Activated naive CD4-positive, alpha-beta T cell treated with anti-CD3 and anti-CD28 coated beads, Interleukin-2, amount 50 U/mL, for 72 hours (primary cell): ENCODE measurements at regions not wholly inside any gene's neighbourhood (a gene's known extent, or its start where the extent isn't known, plus 50 kb on each side); places are given as distances from the start of the nearest gene placed in this dataset.

Experiments
- ATAC-seq, 2 donors: fragments of 150-1000 bp; cut with Tn5 transposase; 2 replicates each; pipeline ENCODE4 v1.10.0; 2021; ENCODE audit warnings: mild to moderate bottlenecking in 2 of 2, moderate library complexity in 2 of 2
- DNase-seq, 2 donors: peaks; one replicate each; pipeline ENCODE4 v3.0.0; 2021 to 2022; ENCODE audit warnings: low spot score in 2 of 2
- H3K27ac Mint-ChIP-seq, 2 donors: one replicate each; pipeline ENCODE4 v1.8.0; 2022; ENCODE audit warnings: mild to moderate bottlenecking in 2 of 2, mixed read lengths in 2 of 2
- H3K36me3 Mint-ChIP-seq, 2 donors: one replicate each; pipeline ENCODE4 v1.8.0; 2022; ENCODE audit warnings: mixed read lengths in 2 of 2
- H3K9me3 Mint-ChIP-seq, 2 donors: one replicate each; pipeline ENCODE4 v1.8.0; 2022; ENCODE audit warnings: mixed read lengths in 2 of 2

- no peaks in the 10 kb centered on the region for H3K9me3 Mint-ChIP-seq
These were observed 341.9 kb upstream of the B3GAT1 start for GRCh38 chr11:134753771-134754520.

GRCh38 chr11:134752964-134753770, 341.1 kb upstream of the B3GAT1 start:
- Mint-ChIP-seq H3K27ac (no peak overlapping the region), H3K9me3 (no peaks in the 10 kb centered on the region), H3K36me3 (no peaks in the 10 kb centered on the region)
- no peak for ATAC-seq
- DNase-seq = no peak

More at GRCh38 chr11:134753771-134754520, 341.9 kb upstream of the B3GAT1 start:
- Mint-ChIP-seq H3K27ac (no peak overlapping the region), H3K36me3 (no peaks in the 10 kb centered on the region)
- ATAC-seq = no peak
- DNase-seq = no peak

- H3K27ac Mint-ChIP-seq = no peak overlapping the region
- ATAC-seq = no peak
- no peak for DNase-seq
- H3K9me3 Mint-ChIP-seq = no peaks in the 10 kb centered on the region
- no peaks in the 10 kb centered on the region for H3K36me3 Mint-ChIP-seq
These were observed 340.5 kb upstream of the B3GAT1 start for GRCh38 chr11:134752526-134752925.

- Mint-ChIP-seq H3K27ac (no peak overlapping the region), H3K36me3 (no peaks in the 10 kb centered on the region), H3K9me3 (peaks cover 0 to 5% of the 10 kb centered on the region in 2 donors)
- ATAC-seq (no peak), DNase-seq (no peak)
These were observed 339.7 kb upstream of the B3GAT1 start for GRCh38 chr11:134751766-134752165.

- H3K9me3 Mint-ChIP-seq = peaks cover 4 to 5% of the 10 kb centered on the region in 2 donors
- DNase-seq (no peak), ATAC-seq (no peak)
- no peaks in the 10 kb centered on the region for H3K36me3 Mint-ChIP-seq
- no peak overlapping the region for H3K27ac Mint-ChIP-seq
These were observed 339.1 kb upstream of the B3GAT1 start for GRCh38 chr11:134751031-134751585.

- no peaks in the 10 kb centered on the region for H3K36me3 Mint-ChIP-seq
- H3K27ac Mint-ChIP-seq = no peak overlapping the region
- H3K9me3 Mint-ChIP-seq = peaks cover 4 to 5% of the 10 kb centered on the region in 2 donors
- no peak for ATAC-seq
- no peak for DNase-seq
These were observed 338.6 kb upstream of the B3GAT1 start for GRCh38 chr11:134750619-134751018.

- Mint-ChIP-seq H3K9me3 (peaks cover 4 to 5% of the 10 kb centered on the region in 2 donors), H3K27ac (no peak overlapping the region), H3K36me3 (no peaks in the 10 kb centered on the region)
- peak in 1 of 2 donors; percentile 9 for DNase-seq
- ATAC-seq = no peak
These were observed 337.2 kb upstream of the B3GAT1 start for GRCh38 chr11:134749040-134749839.

- Mint-ChIP-seq H3K27ac (no peak overlapping the region), H3K36me3 (no peaks in the 10 kb centered on the region), H3K9me3 (peaks cover 4 to 5% of the 10 kb centered on the region in 2 donors)
- no peak for DNase-seq
- no peak for ATAC-seq
These were observed 334.6 kb upstream of the B3GAT1 start for GRCh38 chr11:134746609-134747008.

GRCh38 chr11:134745456-134745855, 333.4 kb upstream of the B3GAT1 start:
- no peaks in the 10 kb centered on the region for H3K36me3 Mint-ChIP-seq
- ATAC-seq (no peak), DNase-seq (no peak)
- H3K9me3 Mint-ChIP-seq = peaks cover 4 to 5% of the 10 kb centered on the region in 2 donors
- H3K27ac Mint-ChIP-seq = no peak overlapping the region

- Mint-ChIP-seq H3K36me3 (no peaks in the 10 kb centered on the region), H3K27ac (no peak overlapping the region), H3K9me3 (peaks cover 4 to 5% of the 10 kb centered on the region in 2 donors)
- DNase-seq (no peak), ATAC-seq (no peak)
These were observed 331.8 kb upstream of the B3GAT1 start for GRCh38 chr11:134743820-134744195.

GRCh38 chr11:134742956-134743819, 331.1 kb upstream of the B3GAT1 start:
- peaks cover 4 to 5% of the 10 kb centered on the region in 2 donors for H3K9me3 Mint-ChIP-seq
- H3K36me3 Mint-ChIP-seq = no peaks in the 10 kb centered on the region
- ATAC-seq = no peak
- DNase-seq = no peak
- no peak overlapping the region for H3K27ac Mint-ChIP-seq

- Mint-ChIP-seq H3K27ac (no peak overlapping the region), H3K9me3 (peaks cover 4 to 5% of the 10 kb centered on the region in 2 donors), H3K36me3 (no peaks in the 10 kb centered on the region)
- ATAC-seq = peak in 1 of 2 donors; percentile 74
- no peak for DNase-seq
These were observed 330.2 kb upstream of the B3GAT1 start for GRCh38 chr11:134742224-134742612.

GRCh38 chr11:134741453-134742223, 329.6 kb upstream of the B3GAT1 start:
- peaks cover 0 to 4% of the 10 kb centered on the region in 2 donors for H3K9me3 Mint-ChIP-seq
- H3K27ac Mint-ChIP-seq = no peak overlapping the region
- no peak for ATAC-seq

GRCh38 chr11:134740590-134741261, 328.7 kb upstream of the B3GAT1 start:
- H3K36me3 Mint-ChIP-seq = no peaks in the 10 kb centered on the region
- DNase-seq (no peak), ATAC-seq (no peak)
- H3K9me3 Mint-ChIP-seq = no peaks in the 10 kb centered on the region
- no peak overlapping the region for H3K27ac Mint-ChIP-seq

More at GRCh38 chr11:134741453-134742223, 329.6 kb upstream of the B3GAT1 start:
- DNase-seq = no peak
- no peaks in the 10 kb centered on the region for H3K36me3 Mint-ChIP-seq

GRCh38 chr11:134739136-134739535, 327.1 kb upstream of the B3GAT1 start:
- H3K27ac Mint-ChIP-seq = no peak overlapping the region
- no peaks in the 10 kb centered on the region for H3K9me3 Mint-ChIP-seq
- DNase-seq = no peak
- no peaks in the 10 kb centered on the region for H3K36me3 Mint-ChIP-seq
- ATAC-seq = no peak
